ENCODE measurements at regions not wholly inside any gene's neighbourhood (a gene's known extent, or its start where the extent isn't known, plus 50 kb on each side); places are given as distances from the start of the nearest gene placed in this dataset.

- TF ChIP-seq CTCF (IDR thresholded peaks at IDR 0.05) (no peak), POLR2A (IDR thresholded peaks at IDR 0.05) (no peak), POLR2AphosphoS5 (IDR thresholded peaks at IDR 0.05) (no peak)
These were observed 133.2 kb upstream of the GRIK3 start for GRCh38 chr1:37167479-37167878.
